Thoracic aorta (tissue), 2 donors: ENCODE measurements at regions not wholly inside any gene's neighbourhood (a gene's known extent, or its start where the extent isn't known, plus 50 kb on each side); places are given as distances from the start of the nearest gene placed in this dataset.
"Not testable (repeated sequence)": the region's sequence is repeated elsewhere in the genome, so short reads cannot be mapped to it uniquely, and the experiment has no call there.

Experiments used
- ATAC-seq: fragments of 150-250 bp; one replicate; pipeline ENCODE4 v1.8.0; 2017; ENCODE audit warnings: low read depth; ENCODE audit not compliant: insufficient number of reproducible peaks, low FRiP score
- DNase-seq: peaks from one replicate; pipeline ENCODE4 v3.0.0-alpha.2; 2020; ENCODE audit warnings: low spot score
- H3K27ac ChIP-seq, 2 donors: fragments of 200-600 bp; sonication (generic); 1 replicate in 1 of 2; 2 replicates in 1 of 2; pipeline ENCODE4 v1.5.1; 2016; ENCODE audit warnings: mild to moderate bottlenecking in 2 of 2, moderate library complexity in 2 of 2
- H3K27me3 ChIP-seq: fragments of 200-600 bp; sonication (generic); replicated peaks from 2 replicates; pipeline ENCODE4 v1.6.0; 2016; ENCODE audit warnings: mild to moderate bottlenecking; ENCODE audit not compliant: insufficient read depth
- H3K36me3 ChIP-seq: fragments of 200-600 bp; sonication (generic); one replicate; pipeline ENCODE4 v1.5.1; 2016
- H3K4me1 ChIP-seq, 2 donors: fragments of 200-600 bp; sonication (generic); 1 replicate in 1 of 2; 2 replicates in 1 of 2; pipeline versions ENCODE4 v1.5.1 to v1.6.0; 2016; ENCODE audit warnings: low read depth in 2 of 2, mild to moderate bottlenecking in 1 of 2; ENCODE audit not compliant: control insufficient read depth in 1 of 2
- H3K4me3 ChIP-seq: fragments of 200-600 bp; sonication (generic); 2 replicates; pipeline ENCODE4 v1.5.1; 2016; ENCODE audit warnings: mild to moderate bottlenecking
- H3K9me3 ChIP-seq: fragments of 200-600 bp; sonication (generic); 2 replicates; pipeline ENCODE4 v1.5.1; 2016
- TF ChIP-seq, protein P1 (sequence below): fragments of 200-600 bp; sonication (generic); IDR thresholded peaks from one replicate; pipeline ENCODE4 v1.5.1; 2019; ENCODE audit warnings: antibody characterized with exemption

DNA sequence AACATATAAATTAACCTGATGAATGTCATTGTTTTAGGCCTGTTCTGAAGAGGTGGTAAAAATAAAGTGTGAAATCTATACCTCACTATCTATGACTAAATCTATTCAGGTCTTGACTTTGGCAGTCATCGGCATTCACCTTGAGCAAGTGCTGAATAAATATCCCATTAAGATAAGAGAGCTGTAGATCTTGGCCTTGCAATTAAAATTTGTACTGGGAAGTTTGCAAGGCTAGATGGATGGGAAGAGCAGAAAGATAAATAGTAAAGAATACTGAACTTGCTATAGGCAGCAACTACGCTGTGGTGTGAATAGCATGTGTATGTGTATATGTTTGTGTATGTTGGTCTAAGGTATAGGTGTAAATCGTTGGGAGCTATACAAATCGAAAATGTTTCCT is 325.9 kb upstream of the PRICKLE1 start:
- Histone ChIP-seq H3K4me1 (no peaks in the 10 kb centered on the region), H3K27ac (no peak overlapping the region), H3K36me3 (no peaks in the 10 kb centered on the region), H3K9me3 (no peaks in the 10 kb centered on the region), H3K27me3 (no peaks in the 10 kb centered on the region), H3K4me3 (no peak overlapping the region)
- ATAC-seq (no peak), DNase-seq (no peak)
- TF ChIP-seq, protein P1, sequence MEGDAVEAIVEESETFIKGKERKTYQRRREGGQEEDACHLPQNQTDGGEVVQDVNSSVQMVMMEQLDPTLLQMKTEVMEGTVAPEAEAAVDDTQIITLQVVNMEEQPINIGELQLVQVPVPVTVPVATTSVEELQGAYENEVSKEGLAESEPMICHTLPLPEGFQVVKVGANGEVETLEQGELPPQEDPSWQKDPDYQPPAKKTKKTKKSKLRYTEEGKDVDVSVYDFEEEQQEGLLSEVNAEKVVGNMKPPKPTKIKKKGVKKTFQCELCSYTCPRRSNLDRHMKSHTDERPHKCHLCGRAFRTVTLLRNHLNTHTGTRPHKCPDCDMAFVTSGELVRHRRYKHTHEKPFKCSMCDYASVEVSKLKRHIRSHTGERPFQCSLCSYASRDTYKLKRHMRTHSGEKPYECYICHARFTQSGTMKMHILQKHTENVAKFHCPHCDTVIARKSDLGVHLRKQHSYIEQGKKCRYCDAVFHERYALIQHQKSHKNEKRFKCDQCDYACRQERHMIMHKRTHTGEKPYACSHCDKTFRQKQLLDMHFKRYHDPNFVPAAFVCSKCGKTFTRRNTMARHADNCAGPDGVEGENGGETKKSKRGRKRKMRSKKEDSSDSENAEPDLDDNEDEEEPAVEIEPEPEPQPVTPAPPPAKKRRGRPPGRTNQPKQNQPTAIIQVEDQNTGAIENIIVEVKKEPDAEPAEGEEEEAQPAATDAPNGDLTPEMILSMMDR, result no peak

DNA sequence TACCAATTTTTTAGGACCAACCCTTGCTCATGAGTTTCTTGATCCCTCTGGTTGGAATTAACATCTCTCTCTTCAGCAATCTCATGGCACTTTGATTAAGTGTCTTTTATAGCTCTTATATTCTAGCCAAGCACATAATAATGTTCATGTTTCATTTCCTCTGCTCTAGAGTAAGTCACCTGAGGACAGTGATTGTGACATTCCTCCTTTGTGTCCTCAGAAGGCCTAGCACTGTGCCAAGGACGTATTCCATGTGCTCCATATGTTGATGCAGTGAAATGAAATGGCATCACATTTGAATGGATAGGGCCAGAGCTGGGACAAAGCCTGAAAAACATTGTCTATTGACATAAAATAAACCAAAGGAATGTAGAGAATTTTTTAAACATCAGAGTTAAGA is 322.8 kb upstream of the PRICKLE1 start:
- no peaks in the 10 kb centered on the region for H3K9me3 ChIP-seq
- no peaks in the 10 kb centered on the region for H3K36me3 ChIP-seq
- H3K4me1 ChIP-seq, result no peaks in the 10 kb centered on the region
- no peak for DNase-seq
- no peak overlapping the region for H3K27ac ChIP-seq
- no peak overlapping the region for H3K4me3 ChIP-seq
- H3K27me3 ChIP-seq, result no peaks in the 10 kb centered on the region
- no peak for ATAC-seq
- TF ChIP-seq, protein P1, result no peak

DNA sequence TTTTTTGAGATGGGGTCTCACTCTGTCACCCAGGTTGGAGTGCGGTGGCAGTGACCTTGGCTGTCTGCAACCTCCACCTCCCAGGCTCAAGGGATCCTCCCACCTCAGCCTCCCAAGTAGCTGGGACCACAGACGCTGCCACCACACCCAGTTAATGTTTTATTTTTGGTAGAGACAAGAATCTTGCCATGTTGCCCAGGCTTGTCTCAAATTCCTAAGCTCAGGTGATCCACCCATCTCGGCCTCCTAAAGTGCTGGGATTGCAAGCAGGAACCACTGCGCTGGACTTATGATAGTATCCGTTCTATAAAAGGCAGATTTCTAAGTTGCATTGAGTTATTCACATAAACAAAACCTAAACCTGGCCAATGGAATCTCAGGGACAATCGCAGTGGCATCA is 321.1 kb upstream of the PRICKLE1 start:
- H3K27ac ChIP-seq, result no peak overlapping the region
- DNase-seq (no peak), ATAC-seq (no peak)
- H3K9me3 ChIP-seq, result no peaks in the 10 kb centered on the region
- H3K4me1 ChIP-seq, result no peaks in the 10 kb centered on the region
- no peak overlapping the region for H3K4me3 ChIP-seq
- TF ChIP-seq, protein P1, result no peak
- H3K36me3 ChIP-seq, result no peaks in the 10 kb centered on the region
- H3K27me3 ChIP-seq, result no peaks in the 10 kb centered on the region

DNA sequence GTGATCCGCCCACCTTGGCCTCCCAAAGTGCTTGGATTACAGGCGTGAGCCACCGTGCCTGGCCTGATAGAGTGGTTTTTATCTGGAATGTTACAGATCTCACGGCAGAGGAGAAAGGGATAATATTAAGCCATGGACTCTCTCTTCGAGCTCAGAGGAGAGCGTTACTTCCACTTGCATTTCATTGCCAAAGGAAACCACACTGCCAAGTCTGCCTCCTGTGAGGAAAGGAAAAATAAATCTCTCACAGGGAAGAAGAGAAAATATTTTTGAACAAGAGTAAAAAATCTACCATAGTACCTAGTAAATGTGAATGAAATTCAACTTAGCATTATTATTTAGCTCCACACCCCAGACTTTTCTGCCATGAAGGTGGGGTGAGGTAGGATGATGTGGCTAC is 319.2 kb upstream of the PRICKLE1 start:
- no peaks in the 10 kb centered on the region for H3K9me3 ChIP-seq
- TF ChIP-seq, protein P1, result no peak
- H3K4me1 ChIP-seq, result no peaks in the 10 kb centered on the region
- no peaks in the 10 kb centered on the region for H3K36me3 ChIP-seq
- H3K27me3 ChIP-seq, result no peaks in the 10 kb centered on the region
- no peak overlapping the region for H3K27ac ChIP-seq
- no peak overlapping the region for H3K4me3 ChIP-seq
- ATAC-seq (no peak), DNase-seq (no peak)

DNA sequence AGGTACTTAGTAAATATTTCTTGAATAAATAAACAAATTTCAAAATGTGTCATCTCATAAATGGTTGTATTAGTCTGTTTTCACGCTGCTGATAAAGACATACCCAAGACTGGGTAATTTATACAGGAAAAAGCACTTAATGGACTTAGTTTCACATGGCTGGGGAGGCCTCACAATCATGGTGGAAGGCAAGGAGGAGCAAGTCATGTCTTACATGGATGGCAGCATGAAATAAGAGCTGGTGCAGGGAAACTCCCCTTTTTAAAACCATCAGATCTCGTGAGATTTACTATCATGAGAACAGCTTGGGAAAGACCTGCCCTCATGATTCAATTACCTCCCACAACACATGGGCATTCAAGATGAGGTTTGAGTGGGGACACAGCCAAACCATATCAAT is 317.3 kb upstream of the PRICKLE1 start:
- not testable (repeated sequence) for DNase-seq, H3K27ac ChIP-seq, ATAC-seq, H3K36me3 ChIP-seq, H3K27me3 ChIP-seq, H3K9me3 ChIP-seq, H3K4me1 ChIP-seq, H3K4me3 ChIP-seq

DNA sequence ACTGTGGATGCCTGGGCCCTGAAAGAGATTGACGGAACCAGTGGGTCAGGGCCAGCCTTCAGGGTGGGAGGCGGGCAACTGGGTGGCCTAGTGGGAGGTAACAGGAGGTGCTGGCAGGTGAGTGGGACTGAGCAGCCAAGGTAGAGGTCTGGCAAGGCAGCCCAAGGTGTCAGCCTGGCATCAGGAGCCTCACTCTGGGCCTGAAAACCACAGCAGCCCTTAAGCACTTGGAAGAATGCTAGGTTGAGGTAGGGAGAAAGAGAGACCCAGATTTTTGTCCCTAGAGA is 315.8 kb upstream of the PRICKLE1 start:
- no peaks in the 10 kb centered on the region for H3K36me3 ChIP-seq
- no peaks in the 10 kb centered on the region for H3K4me1 ChIP-seq
- DNase-seq (no peak), ATAC-seq (no peak)
- H3K9me3 ChIP-seq, result no peaks in the 10 kb centered on the region
- no peaks in the 10 kb centered on the region for H3K27me3 ChIP-seq
- TF ChIP-seq, protein P1, result no peak
- H3K4me3 ChIP-seq, result no peak overlapping the region
- H3K27ac ChIP-seq, result no peak overlapping the region
